HS-5 (cell line): ENCODE measurements at regions not wholly inside any gene's neighbourhood (a gene's known extent, or its start where the extent isn't known, plus 50 kb on each side); places are given as distances from the start of the nearest gene placed in this dataset.
"Not testable (repeated sequence)": the region's sequence is repeated elsewhere in the genome, so short reads cannot be mapped to it uniquely, and the experiment has no call there.

ENCODE experiments used
- DNase-seq: peaks from one replicate; pipeline ENCODE4 v3.0.0-alpha.2; 2012; ENCODE audit warnings: low read depth

GRCh38 chr16:29108625-29109169, 123.8 kb downstream of the LAT start:
- DNase-seq, result not testable (repeated sequence)

GRCh38 chr16:29107299-29107698, 122.4 kb downstream of the LAT start:
- no peak for DNase-seq

- DNase-seq, result not testable (repeated sequence)
Measured at GRCh38 chr16:29106259-29106908, 121.5 kb downstream of the LAT start.

DNA sequence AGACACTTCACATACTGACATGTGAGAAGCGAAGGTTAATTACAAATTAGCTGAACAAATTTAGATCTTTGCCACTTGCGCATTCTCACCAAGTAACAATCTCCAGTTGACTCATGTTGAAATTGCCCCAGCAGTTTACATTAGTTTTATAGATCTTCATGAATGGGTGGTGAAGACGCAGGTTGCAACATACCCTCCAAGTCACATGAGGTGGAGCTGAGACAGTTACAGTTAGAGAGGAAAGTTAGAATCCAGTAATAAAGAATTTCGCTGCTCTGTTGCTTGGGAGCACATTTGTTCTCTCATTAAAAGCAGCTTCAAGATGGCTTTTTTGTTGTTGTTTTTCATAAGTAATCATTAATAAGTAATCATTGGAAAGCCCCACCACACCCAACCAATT, 119.7 kb downstream of the LAT start:
- not testable (repeated sequence) for DNase-seq

DNA sequence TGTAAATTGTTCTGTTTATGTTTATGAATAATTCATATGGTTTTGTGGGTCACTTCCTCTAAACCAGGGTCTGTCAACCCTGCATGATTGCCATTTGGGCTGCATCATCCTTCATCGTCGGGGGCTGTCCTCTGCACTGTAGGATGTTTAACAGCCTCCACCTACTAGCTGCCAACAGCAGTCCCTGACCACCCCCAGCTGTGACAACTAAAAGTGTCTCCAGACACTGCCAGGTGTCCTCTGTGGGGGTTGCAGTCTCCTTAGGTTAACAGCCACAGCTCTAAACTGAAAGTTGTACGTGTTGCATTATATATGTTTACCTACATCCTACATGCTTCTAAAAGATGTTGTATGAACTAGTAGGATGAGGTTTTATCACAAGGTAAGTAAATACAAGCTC, 113.1 kb downstream of the LAT start:
- DNase-seq, result not testable (repeated sequence)

- DNase-seq, result not testable (repeated sequence)
Measured at GRCh38 chr16:29094729-29095624, 110.1 kb downstream of the LAT start.

DNA sequence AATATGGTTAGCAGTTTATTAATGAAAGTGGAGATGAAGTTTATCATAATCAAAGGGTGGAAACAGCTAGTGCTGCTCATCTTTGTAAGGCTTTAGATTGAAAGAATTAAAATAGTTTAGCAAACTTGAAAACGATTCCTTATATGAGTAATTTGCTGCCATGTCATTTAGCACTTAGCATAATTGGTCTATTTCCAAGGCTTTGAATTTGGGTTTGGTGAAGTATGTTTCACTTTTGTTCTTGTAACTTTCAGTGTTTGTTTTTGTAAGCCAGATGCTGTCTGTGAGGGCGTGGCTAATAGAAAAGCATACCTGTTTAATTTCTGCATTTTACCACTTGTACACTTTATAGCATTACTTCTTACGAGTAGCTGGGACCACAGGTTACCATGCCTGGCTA, 109.5 kb downstream of the LAT start:
- DNase-seq, result not testable (repeated sequence)

GRCh38 chr16:29089679-29090078, 104.8 kb downstream of the LAT start:
- DNase-seq, result not testable (repeated sequence)

DNA sequence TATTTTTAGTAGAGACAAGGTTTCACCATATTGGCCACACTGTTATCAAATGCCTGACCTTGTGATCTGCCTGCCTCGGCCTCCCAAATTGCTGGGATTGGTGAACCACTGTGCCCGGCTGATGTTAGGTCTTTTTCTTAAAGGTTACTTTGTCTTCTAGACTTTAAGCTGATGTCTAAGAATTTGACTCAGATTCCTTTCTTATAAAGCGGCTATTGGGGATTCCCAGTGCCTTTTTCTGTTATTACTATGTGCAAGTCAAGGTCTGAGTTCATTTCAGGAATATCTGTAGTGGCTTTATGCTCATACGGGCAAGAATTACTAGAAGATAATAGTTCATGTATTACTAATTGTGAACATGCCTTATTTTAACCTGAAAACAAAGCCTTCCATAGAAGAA, 102.8 kb downstream of the LAT start:
- DNase-seq, result not testable (repeated sequence)

GRCh38 chr16:29081829-29082639, 97.2 kb downstream of the LAT start:
- DNase-seq, result not testable (repeated sequence)

DNA sequence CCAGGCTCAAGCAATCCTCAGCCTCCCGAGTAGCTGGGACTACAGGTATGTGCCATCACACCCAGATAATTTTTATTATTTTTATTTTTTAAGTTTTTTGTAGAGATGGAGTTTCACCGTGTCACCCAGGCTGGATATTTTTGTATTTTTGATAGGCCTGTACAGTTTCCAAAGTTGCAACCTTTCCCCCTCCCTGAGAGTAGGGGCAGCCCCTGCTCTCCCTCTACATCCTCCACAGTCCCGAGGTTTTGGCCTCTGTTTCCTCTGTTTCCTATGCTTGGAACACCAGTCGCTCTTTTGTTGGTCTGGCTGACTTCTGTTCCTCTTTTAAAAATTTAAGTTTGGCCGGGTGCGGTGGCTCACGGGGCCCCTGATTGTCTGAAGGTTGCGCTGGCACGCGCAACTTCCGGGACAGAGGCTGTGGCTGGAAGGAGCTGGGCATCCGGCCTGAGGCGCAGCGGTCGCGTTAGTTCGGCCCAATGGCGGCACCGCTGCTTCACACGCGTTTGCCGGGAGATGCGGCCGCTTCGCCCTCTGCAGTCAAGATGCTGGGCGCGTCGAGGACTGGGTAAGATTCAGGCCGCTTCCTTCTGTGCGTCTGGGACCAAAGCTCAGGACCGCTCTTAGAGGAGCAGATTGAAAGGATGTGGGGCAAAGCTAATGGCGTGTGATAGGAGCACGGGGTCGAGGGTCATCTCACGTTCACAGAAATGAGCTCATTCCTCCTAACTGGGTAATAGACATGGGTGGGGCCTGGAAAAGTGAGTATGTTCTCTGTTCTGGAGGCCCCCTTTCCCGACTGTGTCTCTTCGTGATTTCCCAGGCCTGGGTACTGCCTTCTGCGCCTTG, 89.9 kb downstream of the LAT start:
- peak; percentile 11 for DNase-seq

DNA sequence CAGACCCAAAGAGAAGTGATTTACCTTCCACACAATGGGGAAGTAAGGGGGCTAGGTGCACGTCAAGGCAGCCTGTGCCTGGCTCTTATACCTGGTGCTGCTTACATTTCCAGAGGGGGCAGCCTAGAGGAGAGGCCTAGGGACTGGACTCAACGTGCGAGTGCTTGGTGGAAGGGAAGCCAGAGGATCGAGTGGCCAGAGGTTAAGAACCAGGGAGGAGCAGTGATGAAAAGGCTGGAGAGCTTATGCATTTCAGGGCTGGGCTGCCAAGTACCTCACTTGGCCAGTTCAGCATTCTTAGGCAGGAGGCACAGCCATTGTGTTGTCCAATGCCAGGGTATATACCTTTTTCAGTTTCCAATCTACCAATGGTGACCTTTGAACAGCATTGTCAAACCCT, 77.4 kb downstream of the LAT start:
- not testable (repeated sequence) for DNase-seq

GRCh38 chr16:29061467-29061921, 76.6 kb downstream of the LAT start:
- not testable (repeated sequence) for DNase-seq

GRCh38 chr16:29060022-29060810, 75.4 kb downstream of the LAT start:
- DNase-seq, result not testable (repeated sequence)

DNA sequence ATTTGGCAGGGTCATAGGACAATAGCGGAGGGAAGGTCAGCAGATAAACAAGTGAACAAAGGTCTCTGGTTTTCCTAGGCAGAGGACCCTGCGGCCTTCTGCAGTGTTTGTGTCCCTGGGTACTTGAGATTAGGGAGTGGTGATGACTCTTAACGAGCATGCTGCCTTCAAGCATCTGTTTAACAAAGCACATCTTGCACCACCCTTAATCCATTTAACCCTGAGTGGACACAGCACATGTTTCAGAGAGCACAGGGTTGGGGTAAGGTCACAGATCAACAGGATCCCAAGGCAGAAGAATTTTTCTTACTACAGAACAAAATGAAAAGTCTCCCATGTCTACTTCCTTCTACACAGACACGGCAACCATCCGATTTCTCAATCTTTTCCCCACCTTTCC, 74.7 kb downstream of the LAT start:
- DNase-seq, result not testable (repeated sequence)
